22Rv1 (cell line): ENCODE measurements at regions not wholly inside any gene's neighbourhood (a gene's known extent, or its start where the extent isn't known, plus 50 kb on each side); places are given as distances from the start of the nearest gene placed in this dataset.

Experiments
- H3K27ac ChIP-seq: fragments of 450-650 bp; 2 replicates; pipeline ENCODE4 v1.5.1; 2017
- CTCF ChIP-seq: fragments of 450-650 bp; IDR thresholded peaks from 2 replicates; pipeline ENCODE4 v1.5.1; 2017; ENCODE audit warnings: mild to moderate bottlenecking
- ZFX ChIP-seq: fragments of 450-650 bp; IDR thresholded peaks from 2 replicates; pipeline ENCODE4 v1.6.1; 2017; ENCODE audit warnings: antibody characterized with exemption, borderline replicate concordance

GRCh38 chr18:35919179-35919578, 53.3 kb upstream of the RMP24 start:
- TF ChIP-seq ZFX: no peak
- TF ChIP-seq CTCF: no peak
- H3K27ac ChIP-seq: no peak overlapping the region

- TF ChIP-seq ZFX (no peak), CTCF (no peak)
- no peak overlapping the region for H3K27ac ChIP-seq
These were observed 51.9 kb upstream of the RMP24 start for GRCh38 chr18:35920623-35921022.
